IMR-90 (cell line): ENCODE measurements at regions not wholly inside any gene's neighbourhood (a gene's known extent, or its start where the extent isn't known, plus 50 kb on each side); places are given as distances from the start of the nearest gene placed in this dataset.

ENCODE experiments used
- ATAC-seq: fragments of 200-7000 bp; cut with Tn5 transposase; 2 replicates; pipeline ENCODE4 v1.9.1; 2020; ENCODE audit warnings: low read depth, mild to moderate bottlenecking, moderate library complexity
- BruUV-seq: library from RNA; stranded (reverse); fragments of 400-500 nt; replicated peaks from 2 replicates; lab custom pipeline; 2021; lab: Mats Ljungman, UMichigan
- CTCF ChIA-PET: fragments of 300-600 bp; formaldehyde crosslinking; extraction: SDS; loops from one replicate; lab custom pipeline; 2021; ENCODE audit warnings: antibody characterized with exemption; lab: Yijun Ruan, JAX
- POLR2A ChIA-PET: fragments of 300-600 bp; sonication (Branson Sonifier 250); formaldehyde crosslinking; loops from one replicate; lab custom pipeline; 2022; ENCODE audit warnings: antibody characterized with exemption; ENCODE audit not compliant: unreplicated experiment; lab: Charles Lee
- DNase-seq: peaks from one replicate; pipeline ENCODE4 v3.0.0; 2013
- H2AFZ ChIP-seq: replicated peaks from 2 replicates; pipeline ENCODE3; 2013; ENCODE audit warnings: low read length, mild to moderate bottlenecking; ENCODE audit not compliant: poor library complexity
- H2AK5ac ChIP-seq: 2 replicates; pipeline ENCODE4 v1.6.1; 2013; ENCODE audit warnings: low read depth, low read length, inconsistent platforms
- H2AK9ac ChIP-seq: replicated peaks from 2 replicates; pipeline ENCODE3; 2013; ENCODE audit warnings: mild to moderate bottlenecking, low read depth, low read length, moderate library complexity; ENCODE audit not compliant: poor library complexity
- H2BK120ac ChIP-seq: 2 replicates; pipeline ENCODE4 v1.6.1; 2013; ENCODE audit warnings: low read depth, low read length, inconsistent platforms
- H2BK15ac ChIP-seq: 3 replicates; pipeline ENCODE4 v1.6.1; 2013; ENCODE audit warnings: low read depth, low read length, inconsistent platforms
- H2BK20ac ChIP-seq: 2 replicates; pipeline ENCODE4 v1.6.1; 2013; ENCODE audit warnings: low read depth, mild to moderate bottlenecking, inconsistent platforms, low read length, moderate library complexity
- H2BK5ac ChIP-seq: 2 replicates; pipeline ENCODE4 v1.6.1; 2013; ENCODE audit warnings: mild to moderate bottlenecking, low read depth, low read length, inconsistent platforms; ENCODE audit not compliant: poor library complexity, severe bottlenecking
- H3K14ac ChIP-seq: replicated peaks from 2 replicates; pipeline ENCODE4 v1.6.1; 2013; ENCODE audit warnings: low read depth, low read length, inconsistent platforms
- H3K18ac ChIP-seq: 2 replicates; pipeline ENCODE4 v1.6.1; 2013; ENCODE audit warnings: low read depth, low read length, control low read depth
- H3K23ac ChIP-seq: 2 replicates; pipeline ENCODE4 v1.6.1; 2013; ENCODE audit warnings: low read depth, low read length, inconsistent platforms
- H3K27ac ChIP-seq: 2 replicates; pipeline ENCODE4 v1.5.1; 2013; ENCODE audit warnings: mild to moderate bottlenecking, control low read depth, low read length; ENCODE audit not compliant: insufficient read depth
- H3K27me3 ChIP-seq: 2 replicates; pipeline ENCODE4 v1.6.1; 2013; ENCODE audit warnings: low read length; ENCODE audit not compliant: control insufficient read depth, insufficient read depth
- H3K36me3 ChIP-seq: 2 replicates; pipeline ENCODE4 v1.6.1; 2013; ENCODE audit warnings: low read length, mixed read lengths; ENCODE audit not compliant: control insufficient read depth, insufficient read depth
- H3K4ac ChIP-seq: 2 replicates; pipeline ENCODE4 v1.6.1; 2013; ENCODE audit warnings: low read depth, low read length, inconsistent platforms
- H3K4me1 ChIP-seq: 2 replicates; pipeline ENCODE4 v1.6.1; 2013; ENCODE audit warnings: low read length, mixed read lengths; ENCODE audit not compliant: control insufficient read depth, insufficient read depth
- H3K4me2 ChIP-seq: 2 replicates; pipeline ENCODE4 v1.6.1; 2013; ENCODE audit warnings: low read depth, mild to moderate bottlenecking, control low read depth, low read length, moderate library complexity
- H3K4me3 ChIP-seq: 2 replicates; pipeline ENCODE4 v1.5.1; 2013; ENCODE audit warnings: low read depth, mild to moderate bottlenecking, control low read depth, low read length, moderate library complexity; ENCODE audit not compliant: insufficient read depth
- H3K56ac ChIP-seq: 2 replicates; pipeline ENCODE4 v1.6.1; 2013; ENCODE audit warnings: low read length, inconsistent platforms; ENCODE audit not compliant: insufficient read depth; ENCODE audit errors: extremely low read depth
- H3K79me1 ChIP-seq, 2 experiments: 2 replicates each; pipeline ENCODE4 v1.6.1; 2013; ENCODE audit warnings: low read length in 2 of 2, inconsistent platforms in 1 of 2, low read depth in 1 of 2
- H3K9ac ChIP-seq: 2 replicates; pipeline ENCODE4 v1.6.1; 2013; ENCODE audit warnings: low read depth, low read length, control low read depth
- H3K9me1 ChIP-seq: 2 replicates; pipeline ENCODE4 v1.6.1; 2013; ENCODE audit warnings: low read length, inconsistent platforms; ENCODE audit not compliant: insufficient read depth
- H3K9me3 ChIP-seq: 2 replicates; pipeline ENCODE4 v1.6.1; 2013; ENCODE audit warnings: low read length; ENCODE audit not compliant: control insufficient read depth, insufficient read depth
- H4K20me1 ChIP-seq: 2 replicates; pipeline ENCODE4 v1.6.1; 2013; ENCODE audit warnings: low read length, inconsistent platforms; ENCODE audit not compliant: insufficient read depth
- H4K5ac ChIP-seq: 2 replicates; pipeline ENCODE4 v1.6.1; 2013; ENCODE audit warnings: mild to moderate bottlenecking, low read depth, low read length, control low read depth
- H4K8ac ChIP-seq, 2 experiments: 2 replicates each; pipeline ENCODE4 v1.6.1; 2013; ENCODE audit warnings: low read depth in 2 of 2, low read length in 2 of 2, control low read depth in 1 of 2, inconsistent platforms in 1 of 2
- H4K91ac ChIP-seq: 2 replicates; pipeline ENCODE4 v1.6.1; 2013; ENCODE audit warnings: low read depth, low read length, inconsistent platforms; ENCODE audit not compliant: insufficient read depth
- BHLHE40 ChIP-seq: fragments of 150-350 bp; IDR thresholded peaks from 2 replicates; pipeline ENCODE4 v1.6.1; 2016; ENCODE audit warnings: mild to moderate bottlenecking, low read depth, low read length
- CEBPB ChIP-seq: IDR thresholded peaks from 2 replicates; pipeline ENCODE4 v1.6.1; 2012; ENCODE audit warnings: low read depth, low read length, improper control_type of control experiment
- CHD1 ChIP-seq: IDR thresholded peaks from 2 replicates; pipeline ENCODE4 v1.6.1; 2012; ENCODE audit warnings: low read depth, low read length, improper control_type of control experiment
- MAZ ChIP-seq: IDR thresholded peaks from 2 replicates; pipeline ENCODE4 v1.6.1; 2012; ENCODE audit warnings: low read depth, mild to moderate bottlenecking, low read length, improper control_type of control experiment, moderate library complexity, borderline replicate concordance
- NFE2L2 ChIP-seq: fragments of 150-350 bp; IDR thresholded peaks from 2 replicates; pipeline ENCODE4 v1.6.1; 2016; ENCODE audit warnings: low read depth, mild to moderate bottlenecking, low read length
- POLR2A ChIP-seq: IDR thresholded peaks from 2 replicates; pipeline ENCODE4 v1.6.1; 2012; ENCODE audit warnings: mild to moderate bottlenecking, low read depth, low read length
- RAD21 ChIP-seq: IDR thresholded peaks from 2 replicates; pipeline ENCODE4 v1.6.1; 2012; ENCODE audit warnings: low read length, improper control_type of control experiment
- RCOR1 ChIP-seq: IDR thresholded peaks from 2 replicates; pipeline ENCODE4 v1.6.1; 2012; ENCODE audit warnings: mild to moderate bottlenecking, low read length, improper control_type of control experiment; ENCODE audit not compliant: insufficient replicate concordance
- RFX5 ChIP-seq: IDR thresholded peaks from 2 replicates; pipeline ENCODE4 v1.8.0; 2012; ENCODE audit warnings: low read depth, mild to moderate bottlenecking, low read length, moderate library complexity
- WGBS, 2 experiments: methylation state at CpG; one replicate each; pipeline versions ENCODE4 v1.1.5 to v1.1.7; 2013; ENCODE audit warnings: missing lambda C conversion rate in 2 of 2; ENCODE audit not compliant: insufficient read length in 1 of 2; ENCODE audit errors: extremely low coverage in 2 of 2; 5-methylcytosine and 5-hydroxymethylcytosine counted together
- dilution Hi-C: fragments of 300-500 bp; cut with HindIII; formaldehyde crosslinking; loops from one replicate; pipeline ENCODE4 v1.14.3; 2018; ENCODE audit warnings: low sequenced_read_pairs; ENCODE audit not compliant: unreplicated experiment
- in situ Hi-C: fragments of 300-500 bp; cut with MboI; formaldehyde crosslinking; loops from 3 replicates; pipeline ENCODE4 v1.14.3; 2019; ENCODE audit warnings: low sequenced_read_pairs, inconsistent platforms, mixed read lengths
- intact Hi-C: fragments of 100-400 bp; cut with micrococcal nuclease; formaldehyde crosslinking; loops from 2 replicates; pipeline ENCODE4 v1.10.0; 2022

DNA sequence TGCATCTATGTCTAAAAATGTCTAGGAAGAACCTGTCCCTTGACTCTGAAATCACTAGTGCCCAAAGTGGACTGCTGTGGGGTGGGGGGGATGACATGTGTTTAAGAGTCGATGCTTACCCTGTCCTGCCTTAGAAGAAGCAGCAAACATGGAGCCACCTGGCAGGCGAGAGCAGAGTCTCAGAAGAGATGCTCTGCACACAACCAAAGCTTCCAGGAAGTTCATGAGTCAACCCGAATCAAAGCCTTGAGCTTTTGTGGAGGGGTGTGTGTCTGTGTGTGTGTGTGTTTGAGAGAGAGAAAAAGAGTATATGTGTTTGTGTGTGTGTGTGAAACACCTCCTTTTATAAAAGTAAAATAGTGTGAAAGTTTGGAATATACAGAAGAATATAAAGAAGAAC, 269.9 kb downstream of the ALDH8A1 start:
- Histone ChIP-seq H3K27ac (no peak overlapping the region), H2AK5ac (0 out of 2 replicates have a peak overlapping the region, but pooled peaks have one; percentile 15), H3K4me2 (no peak overlapping the region), H3K9me1 (no peaks in the 10 kb centered on the region; the same call in none of the 2 replicates), H3K18ac (no peak overlapping the region), H4K8ac (no peak overlapping the region), H2BK20ac (peak overlapping the region; percentile 75; the same call in 1 of the 2 replicates), H2BK120ac (0 out of 2 replicates have a peak overlapping the region, but pooled peaks have one; percentile 41), H3K9ac (no peak overlapping the region), H3K36me3 (no peaks in the 10 kb centered on the region), H4K5ac (no peak overlapping the region), H4K91ac (peak overlapping the region; percentile 54), H3K56ac (no peak overlapping the region), H3K9me3 (no peaks in the 10 kb centered on the region), H2AFZ (no peak overlapping the region), H3K79me1 (no peaks in the 10 kb centered on the region), H4K20me1 (no peaks in the 10 kb centered on the region), H3K23ac (peak overlapping the region; percentile 11; the same call in 1 of the 2 replicates), H3K14ac (0 out of 2 replicates have a peak overlapping the region, but pooled peaks have one; percentile 52), H3K4me1 (peaks cover 11% of the 10 kb centered on the region), H3K4ac (peak overlapping the region; percentile 9; the same call in 1 of the 2 replicates), H2AK9ac (no peak overlapping the region), H2BK15ac (0 out of 3 replicates have a peak overlapping the region, but pooled peaks have one; percentile 24), H2BK5ac (no peak overlapping the region), H3K4me3 (no peak overlapping the region), H3K27me3 (no peaks in the 10 kb centered on the region)
- dilution Hi-C loops (no loop called here), in situ Hi-C loops (no loop called here), intact Hi-C loops (no loop called here)
- ATAC-seq (no peak), DNase-seq (peak; percentile 10)
- WGBS, 2 experiments: 94% methylated on average over 2 of the region's 3 CpGs; no CpG with 5 or more reads in 1 of the 2 experiments
- POLR2A ChIA-PET: no interaction called here
- no peak for TF ChIP-seq RCOR1
- TF ChIP-seq RAD21: no peak
- no peak for TF ChIP-seq RFX5
- no peak for TF ChIP-seq BHLHE40
- TF ChIP-seq POLR2A: no peak
- TF ChIP-seq NFE2L2: no peak
- TF ChIP-seq CEBPB: no peak
- no peak for TF ChIP-seq CHD1
- no peak for TF ChIP-seq MAZ
- BruUV-seq: no TSS peak
- CTCF ChIA-PET: no interaction called here
